ENCODE measurements at regions not wholly inside any gene's neighbourhood (a gene's known extent, or its start where the extent isn't known, plus 50 kb on each side); places are given as distances from the start of the nearest gene placed in this dataset.

- no peak for TF ChIP-seq POLR2A (IDR thresholded peaks at IDR 0.05)
- no peak for TF ChIP-seq POLR2AphosphoS5 (IDR thresholded peaks at IDR 0.05)
- TF ChIP-seq, protein P1, sequence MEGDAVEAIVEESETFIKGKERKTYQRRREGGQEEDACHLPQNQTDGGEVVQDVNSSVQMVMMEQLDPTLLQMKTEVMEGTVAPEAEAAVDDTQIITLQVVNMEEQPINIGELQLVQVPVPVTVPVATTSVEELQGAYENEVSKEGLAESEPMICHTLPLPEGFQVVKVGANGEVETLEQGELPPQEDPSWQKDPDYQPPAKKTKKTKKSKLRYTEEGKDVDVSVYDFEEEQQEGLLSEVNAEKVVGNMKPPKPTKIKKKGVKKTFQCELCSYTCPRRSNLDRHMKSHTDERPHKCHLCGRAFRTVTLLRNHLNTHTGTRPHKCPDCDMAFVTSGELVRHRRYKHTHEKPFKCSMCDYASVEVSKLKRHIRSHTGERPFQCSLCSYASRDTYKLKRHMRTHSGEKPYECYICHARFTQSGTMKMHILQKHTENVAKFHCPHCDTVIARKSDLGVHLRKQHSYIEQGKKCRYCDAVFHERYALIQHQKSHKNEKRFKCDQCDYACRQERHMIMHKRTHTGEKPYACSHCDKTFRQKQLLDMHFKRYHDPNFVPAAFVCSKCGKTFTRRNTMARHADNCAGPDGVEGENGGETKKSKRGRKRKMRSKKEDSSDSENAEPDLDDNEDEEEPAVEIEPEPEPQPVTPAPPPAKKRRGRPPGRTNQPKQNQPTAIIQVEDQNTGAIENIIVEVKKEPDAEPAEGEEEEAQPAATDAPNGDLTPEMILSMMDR (IDR thresholded peaks at IDR 0.05) = no peak
Observed at GRCh38 chr12:113756609-113757008, 209.5 kb downstream of the RBM19 start.
